Adipocyte (in vitro differentiated cells): ENCODE measurements at regions not wholly inside any gene's neighbourhood (a gene's known extent, or its start where the extent isn't known, plus 50 kb on each side); places are given as distances from the start of the nearest gene placed in this dataset.
A peak's percentile ranks its signal among the peaks of the same experiment; 100 is the strongest.

ENCODE experiments used
- DNase-seq: peaks from one replicate; pipeline ENCODE4 v3.0.0-alpha.2; 2015; ENCODE audit warnings: low read depth
- H3K27me3 ChIP-seq: replicated peaks from 2 replicates; pipeline ENCODE4 v1.7.0; 2013; ENCODE audit warnings: mild to moderate bottlenecking, low read length, moderate library complexity; ENCODE audit not compliant: control insufficient read depth, insufficient read depth
- H3K36me3 ChIP-seq: 2 replicates; pipeline ENCODE4 v1.7.0; 2013; ENCODE audit warnings: low read length, mild to moderate bottlenecking, moderate library complexity; ENCODE audit not compliant: control insufficient read depth, insufficient read depth, severe bottlenecking
- H3K4me1 ChIP-seq: 2 replicates; pipeline ENCODE4 v1.7.0; 2013; ENCODE audit warnings: mild to moderate bottlenecking, low read length, moderate library complexity; ENCODE audit not compliant: control insufficient read depth, insufficient read depth
- H3K4me3 ChIP-seq: 2 replicates; pipeline ENCODE4 v1.7.0; 2013; ENCODE audit warnings: mild to moderate bottlenecking, low read length, moderate library complexity
- H3K9ac ChIP-seq: 2 replicates; pipeline ENCODE4 v1.7.0; 2013; ENCODE audit warnings: mild to moderate bottlenecking, low read length, moderate library complexity
- H3K9me3 ChIP-seq: 2 replicates; pipeline ENCODE4 v1.7.0; 2013; ENCODE audit warnings: mild to moderate bottlenecking, low read length, moderate library complexity; ENCODE audit not compliant: control insufficient read depth

GRCh38 chr3:168579010-168579409 is 483.3 kb upstream of the GOLIM4 start:
- Histone ChIP-seq H3K4me3 (no peak overlapping the region), H3K4me1 (peaks cover 3% of the 10 kb centered on the region), H3K36me3 (no peaks in the 10 kb centered on the region), H3K9ac (no peak overlapping the region), H3K27me3 (no peaks in the 10 kb centered on the region), H3K9me3 (no peaks in the 10 kb centered on the region)
- DNase-seq = no peak

GRCh38 chr3:168575750-168576149 is 480.0 kb upstream of the GOLIM4 start:
- no peak overlapping the region for H3K9ac ChIP-seq
- H3K27me3 ChIP-seq = no peaks in the 10 kb centered on the region
- no peak overlapping the region for H3K4me3 ChIP-seq
- no peaks in the 10 kb centered on the region for H3K9me3 ChIP-seq
- peak; percentile 52 for DNase-seq
- H3K4me1 ChIP-seq = peaks cover 3% of the 10 kb centered on the region
- H3K36me3 ChIP-seq = no peaks in the 10 kb centered on the region

DNA sequence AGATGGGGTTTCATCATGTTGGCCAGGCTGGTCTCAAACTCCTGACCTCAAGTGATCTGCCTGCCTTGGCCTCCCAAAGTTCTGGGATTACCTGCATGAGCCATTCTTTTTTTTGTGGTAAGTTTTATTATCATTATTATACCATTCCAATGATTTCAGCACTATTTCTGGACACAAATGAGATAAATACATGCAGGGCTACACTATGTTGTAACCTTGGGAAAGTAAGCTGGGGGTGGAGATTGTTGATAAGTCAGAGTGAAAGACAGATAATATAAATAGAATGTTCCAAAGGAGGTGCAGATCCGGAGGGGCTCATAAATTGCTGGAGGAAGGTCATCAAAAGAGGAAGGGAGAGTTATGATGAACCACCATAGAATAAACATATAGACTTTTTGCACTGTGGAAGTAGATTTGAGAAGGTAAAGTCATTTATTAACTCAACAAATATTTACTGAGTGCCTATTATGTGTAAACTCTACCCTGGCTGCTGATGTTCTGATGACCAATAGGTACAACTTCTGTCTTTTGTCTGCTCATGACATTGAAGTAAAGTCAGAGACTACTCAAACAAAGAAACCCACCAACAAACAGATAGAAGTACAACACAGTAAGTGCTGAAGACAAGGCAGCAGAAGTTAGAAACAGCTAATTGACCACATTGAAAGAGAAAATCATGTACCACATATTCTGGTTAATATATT is 478.9 kb upstream of the GOLIM4 start:
- Histone ChIP-seq H3K9me3 (no peaks in the 10 kb centered on the region), H3K4me1 (peaks cover 3% of the 10 kb centered on the region), H3K4me3 (no peak overlapping the region), H3K36me3 (no peaks in the 10 kb centered on the region), H3K9ac (no peak overlapping the region), H3K27me3 (no peaks in the 10 kb centered on the region)
- DNase-seq = no peak

DNA sequence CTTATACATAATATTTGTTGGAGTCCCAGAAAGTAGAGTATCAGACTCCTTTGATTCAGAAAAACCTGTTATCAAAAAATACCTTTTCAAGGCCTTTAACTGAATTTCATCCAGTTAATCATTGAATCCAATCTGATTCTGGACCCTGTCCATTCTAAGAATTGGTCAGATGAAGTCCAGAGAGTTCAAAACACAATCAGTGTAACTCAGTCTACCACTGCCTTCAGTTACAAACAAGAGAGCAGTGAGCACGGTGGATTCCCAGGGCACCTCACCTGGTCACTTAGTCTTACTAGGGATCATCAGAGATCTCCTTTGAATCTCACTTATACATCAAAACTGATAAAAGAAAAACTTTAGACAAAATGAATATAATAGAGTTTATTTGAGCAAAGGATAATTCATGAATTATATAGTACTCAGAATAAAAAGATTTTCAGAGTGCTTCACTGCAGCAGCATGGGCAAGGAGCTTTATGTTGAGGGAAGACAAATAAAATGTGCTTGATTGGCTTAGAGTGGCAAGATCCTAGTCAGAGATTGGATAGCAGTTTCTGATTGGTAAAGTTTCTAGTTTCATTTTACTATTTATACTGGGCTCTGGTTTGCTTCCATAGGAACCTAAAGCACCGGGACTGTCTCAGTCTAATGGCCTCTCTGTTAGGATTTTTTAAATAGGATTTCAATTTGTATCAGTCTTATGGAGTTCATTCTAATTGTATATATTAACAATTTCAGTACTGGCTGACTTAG is 474.9 kb upstream of the GOLIM4 start:
- H3K4me3 ChIP-seq = no peak overlapping the region
- H3K9ac ChIP-seq = no peak overlapping the region
- no peaks in the 10 kb centered on the region for H3K9me3 ChIP-seq
- H3K27me3 ChIP-seq = no peaks in the 10 kb centered on the region
- no peaks in the 10 kb centered on the region for H3K4me1 ChIP-seq
- no peak for DNase-seq
- no peaks in the 10 kb centered on the region for H3K36me3 ChIP-seq

GRCh38 chr3:168558728-168559411 is 463.1 kb upstream of the GOLIM4 start:
- Histone ChIP-seq H3K4me1 (peaks cover 14% of the 10 kb centered on the region), H3K4me3 (no peak overlapping the region), H3K36me3 (no peaks in the 10 kb centered on the region), H3K9me3 (no peaks in the 10 kb centered on the region), H3K27me3 (no peaks in the 10 kb centered on the region), H3K9ac (no peak overlapping the region)
- DNase-seq = no peak

DNA sequence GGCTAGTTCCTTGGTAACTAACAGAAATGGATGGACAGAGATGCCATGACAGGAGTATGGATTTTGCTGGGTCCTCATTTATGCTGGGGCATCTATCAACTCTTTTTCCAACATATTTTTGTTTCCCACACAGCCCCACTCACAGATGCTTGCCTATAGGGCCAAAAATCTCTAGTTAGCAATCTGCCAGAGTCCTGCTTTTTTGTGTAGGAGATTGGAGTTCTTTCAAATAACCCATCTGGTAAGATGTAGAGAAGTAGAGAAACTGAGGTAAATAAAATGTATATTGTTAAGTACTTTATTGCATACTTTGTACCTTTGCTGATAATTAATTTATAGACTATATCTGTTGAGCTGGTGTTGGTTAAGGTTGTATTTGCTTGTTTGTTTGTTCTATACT is 456.5 kb upstream of the GOLIM4 start:
- H3K36me3 ChIP-seq = no peaks in the 10 kb centered on the region
- no peak for DNase-seq
- no peak overlapping the region for H3K4me3 ChIP-seq
- no peak overlapping the region for H3K9ac ChIP-seq
- H3K4me1 ChIP-seq = peaks cover 14% of the 10 kb centered on the region
- H3K27me3 ChIP-seq = peaks cover 2% of the 10 kb centered on the region
- no peaks in the 10 kb centered on the region for H3K9me3 ChIP-seq

DNA sequence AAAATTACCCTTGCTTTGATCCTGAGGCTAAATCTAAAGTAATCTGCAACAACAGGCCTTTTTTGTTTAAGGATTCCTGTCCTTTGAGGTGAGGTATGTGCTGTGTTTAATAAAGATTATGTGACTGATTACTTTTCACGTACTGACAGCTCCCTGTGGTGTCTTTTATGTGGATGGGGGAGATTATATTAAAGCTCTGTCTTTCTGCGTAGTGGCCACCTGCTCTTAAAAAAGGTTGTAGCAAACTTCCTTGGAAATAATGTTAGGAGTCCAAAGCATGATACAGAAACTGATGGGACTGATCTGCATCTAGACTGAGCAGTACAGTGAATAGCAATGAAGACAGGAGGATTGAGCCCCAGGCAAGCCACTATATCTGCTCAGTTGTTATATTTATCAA is 453.0 kb upstream of the GOLIM4 start:
- H3K4me3 ChIP-seq = no peak overlapping the region
- H3K9ac ChIP-seq = no peak overlapping the region
- no peaks in the 10 kb centered on the region for H3K4me1 ChIP-seq
- no peak for DNase-seq
- H3K9me3 ChIP-seq = no peaks in the 10 kb centered on the region
- H3K27me3 ChIP-seq = peaks cover 2% of the 10 kb centered on the region
- H3K36me3 ChIP-seq = no peaks in the 10 kb centered on the region

GRCh38 chr3:168546707-168547106 is 451.0 kb upstream of the GOLIM4 start:
- Histone ChIP-seq H3K4me1 (no peaks in the 10 kb centered on the region), H3K27me3 (peaks cover 2% of the 10 kb centered on the region), H3K9me3 (no peaks in the 10 kb centered on the region), H3K36me3 (no peaks in the 10 kb centered on the region), H3K4me3 (no peak overlapping the region), H3K9ac (no peak overlapping the region)
- DNase-seq = no peak

- no peaks in the 10 kb centered on the region for H3K9me3 ChIP-seq
- peak; percentile 75 for DNase-seq
- no peak overlapping the region for H3K9ac ChIP-seq
- H3K27me3 ChIP-seq = peaks cover 2% of the 10 kb centered on the region
- no peaks in the 10 kb centered on the region for H3K36me3 ChIP-seq
- no peak overlapping the region for H3K4me3 ChIP-seq
- no peaks in the 10 kb centered on the region for H3K4me1 ChIP-seq
Measured at GRCh38 chr3:168545591-168545990, 449.9 kb upstream of the GOLIM4 start.

- H3K4me3 ChIP-seq = no peak overlapping the region
- no peak for DNase-seq
- no peaks in the 10 kb centered on the region for H3K9me3 ChIP-seq
Measured at GRCh38 chr3:168544097-168544957, 448.6 kb upstream of the GOLIM4 start.

GRCh38 chr3:168540726-168541125 is 445.0 kb upstream of the GOLIM4 start:
- H3K9me3 ChIP-seq = no peaks in the 10 kb centered on the region
- H3K4me3 ChIP-seq = no peak overlapping the region
- H3K9ac ChIP-seq = no peak overlapping the region
- DNase-seq = no peak
- no peaks in the 10 kb centered on the region for H3K36me3 ChIP-seq
- H3K4me1 ChIP-seq = no peaks in the 10 kb centered on the region
- H3K27me3 ChIP-seq = no peaks in the 10 kb centered on the region

More at GRCh38 chr3:168544097-168544957, 448.6 kb upstream of the GOLIM4 start:
- H3K27me3 ChIP-seq = peaks cover 2% of the 10 kb centered on the region
- H3K4me1 ChIP-seq = no peaks in the 10 kb centered on the region
- no peaks in the 10 kb centered on the region for H3K36me3 ChIP-seq
- H3K9ac ChIP-seq = no peak overlapping the region
